H1 (cell line): ENCODE measurements at regions not wholly inside any gene's neighbourhood (a gene's known extent, or its start where the extent isn't known, plus 50 kb on each side); places are given as distances from the start of the nearest gene placed in this dataset.

Experiments used
- ATF3 ChIP-seq: IDR thresholded peaks from 2 replicates; pipeline ENCODE4 v1.6.1; 2011; ENCODE audit warnings: low read depth, mild to moderate bottlenecking, low read length; ENCODE audit not compliant: insufficient read depth
- CTCF ChIP-seq, 3 experiments: IDR thresholded peaks; 1 replicate in 2 of 3; 2 replicates in 1 of 3; pipeline versions ENCODE4 v1.5.1 to v1.6.1; 2011; ENCODE audit warnings: low read length in 3 of 3, mild to moderate bottlenecking in 3 of 3, inconsistent platforms in 2 of 3, low read depth in 1 of 3, moderate library complexity in 1 of 3; ENCODE audit not compliant: insufficient read depth in 1 of 3; ENCODE audit errors: control extremely low read depth in 1 of 3
- PHF8 ChIP-seq: fragments of 200-600 bp; sonication (generic); conservative IDR thresholded peaks from 2 replicates; pipeline ENCODE4 v1.7.1; 2012; ENCODE audit warnings: low read depth, mild to moderate bottlenecking, inconsistent platforms, low read length, moderate library complexity

- TF ChIP-seq ATF3 (no peak), PHF8 (no peak), CTCF (IDR thresholded peaks at IDR 0.05; ENCODE audit: control extremely low read depth in 1 of 3, insufficient read depth in 1 of 3, low read depth in 1 of 3, low read length in 3 of 3) (no peak)
- TF ChIP-seq, all 59 proteins: peak for 0
Measured at GRCh38 chr9:108333530-108333983, 522.2 kb downstream of the ACTL7B start (continued).
